ENCODE measurements at regions not wholly inside any gene's neighbourhood (a gene's known extent, or its start where the extent isn't known, plus 50 kb on each side); places are given as distances from the start of the nearest gene placed in this dataset.

DNA sequence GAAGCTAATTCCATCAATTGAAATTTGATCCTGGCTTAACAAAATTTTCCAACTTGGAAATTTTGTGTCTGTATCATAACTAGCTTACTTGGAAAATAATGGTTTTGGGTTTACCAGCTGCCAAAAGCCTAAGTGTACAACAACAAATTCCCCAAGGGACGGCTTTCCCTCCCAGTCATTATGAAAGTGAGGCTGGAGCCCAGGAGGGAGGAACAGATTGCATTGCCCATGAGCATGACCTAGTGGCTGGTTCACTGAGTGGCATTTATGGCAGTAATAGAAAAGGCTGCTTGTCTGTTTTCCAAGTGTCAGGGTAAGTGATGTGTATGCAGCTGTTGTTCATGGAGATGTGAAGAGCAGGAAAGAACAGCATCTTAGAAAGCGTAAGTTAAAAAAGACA is 70.8 kb upstream of the HHIP start:
- TF ChIP-seq ZBTB21 (CRISPR knock-in tag; IDR thresholded peaks at IDR 0.05) (no peak), TBP (CRISPR knock-in tag; IDR thresholded peaks at IDR 0.05) (no peak), NFYB (CRISPR knock-in tag; IDR thresholded peaks at IDR 0.05) (no peak), ZNF550 (CRISPR knock-in tag; IDR thresholded peaks at IDR 0.05; ENCODE audit: borderline replicate concordance) (no peak), ZBTB1 (CRISPR knock-in tag; IDR thresholded peaks at IDR 0.05; ENCODE audit: borderline replicate concordance) (no peak), HMGXB4 (CRISPR knock-in tag; IDR thresholded peaks at IDR 0.05; ENCODE audit: borderline replicate concordance in 1 of 2, low read depth in 1 of 2) (no peak)
